Rectal smooth muscle tissue (tissue), 1 donor: ENCODE measurements at regions not wholly inside any gene's neighbourhood (a gene's known extent, or its start where the extent isn't known, plus 50 kb on each side); places are given as distances from the start of the nearest gene placed in this dataset.

Experiments
- H3K27ac ChIP-seq: one replicate; pipeline ENCODE4 v1.7.0; 2013; ENCODE audit warnings: low read depth, low read length, inconsistent platforms
- H3K27me3 ChIP-seq: one replicate; pipeline ENCODE4 v1.7.0; 2013; ENCODE audit warnings: low read length; ENCODE audit not compliant: control insufficient read depth, insufficient read depth
- H3K36me3 ChIP-seq: one replicate; pipeline ENCODE4 v1.7.0; 2013; ENCODE audit warnings: low read length; ENCODE audit not compliant: control insufficient read depth, insufficient read depth
- H3K4me1 ChIP-seq: one replicate; pipeline ENCODE4 v1.7.0; 2013; ENCODE audit warnings: low read length; ENCODE audit not compliant: control insufficient read depth, insufficient read depth
- H3K4me3 ChIP-seq: one replicate; pipeline ENCODE4 v1.7.0; 2013; ENCODE audit warnings: low read length
- H3K9ac ChIP-seq: one replicate; pipeline ENCODE4 v1.7.0; 2013; ENCODE audit warnings: low read length

GRCh38 chr13:108407495-108407894 is 138.0 kb downstream of the TNFSF13B start:
- Histone ChIP-seq H3K4me3 (no peak overlapping the region), H3K4me1 (no peaks in the 10 kb centered on the region), H3K9ac (no peak overlapping the region), H3K36me3 (no peaks in the 10 kb centered on the region), H3K27me3 (no peaks in the 10 kb centered on the region), H3K27ac (no peak overlapping the region)

GRCh38 chr13:108408672-108409071 is 139.2 kb downstream of the TNFSF13B start:
- H3K9ac ChIP-seq: no peak overlapping the region
- no peak overlapping the region for H3K4me3 ChIP-seq
- H3K27ac ChIP-seq: no peak overlapping the region
- H3K36me3 ChIP-seq: no peaks in the 10 kb centered on the region
- H3K27me3 ChIP-seq: no peaks in the 10 kb centered on the region
- H3K4me1 ChIP-seq: no peaks in the 10 kb centered on the region

- H3K27ac ChIP-seq: no peak overlapping the region
- H3K4me3 ChIP-seq: no peak overlapping the region
Measured at GRCh38 chr13:108409730-108410129, 140.2 kb downstream of the TNFSF13B start.

GRCh38 chr13:108419768-108420167 is 150.2 kb downstream of the TNFSF13B start:
- H3K4me1 ChIP-seq: no peaks in the 10 kb centered on the region
- H3K4me3 ChIP-seq: no peak overlapping the region
- H3K9ac ChIP-seq: no peak overlapping the region
- H3K36me3 ChIP-seq: no peaks in the 10 kb centered on the region
- H3K27me3 ChIP-seq: no peaks in the 10 kb centered on the region
- no peak overlapping the region for H3K27ac ChIP-seq

More at GRCh38 chr13:108409730-108410129, 140.2 kb downstream of the TNFSF13B start:
- no peaks in the 10 kb centered on the region for H3K36me3 ChIP-seq
- no peaks in the 10 kb centered on the region for H3K4me1 ChIP-seq
- no peaks in the 10 kb centered on the region for H3K27me3 ChIP-seq
- H3K9ac ChIP-seq: no peak overlapping the region

- Histone ChIP-seq H3K4me3 (no peak overlapping the region), H3K36me3 (no peaks in the 10 kb centered on the region), H3K27ac (no peak overlapping the region), H3K27me3 (no peaks in the 10 kb centered on the region), H3K9ac (no peak overlapping the region), H3K4me1 (no peaks in the 10 kb centered on the region)
Measured at GRCh38 chr13:108425056-108425455, 155.5 kb downstream of the TNFSF13B start.

- no peaks in the 10 kb centered on the region for H3K4me1 ChIP-seq
Measured at GRCh38 chr13:108426893-108427292, 157.4 kb downstream of the TNFSF13B start.

GRCh38 chr13:108427355-108427754 is 157.8 kb downstream of the TNFSF13B start:
- H3K27me3 ChIP-seq: no peaks in the 10 kb centered on the region
- H3K9ac ChIP-seq: no peak overlapping the region
- H3K36me3 ChIP-seq: no peaks in the 10 kb centered on the region
- H3K27ac ChIP-seq: no peak overlapping the region
- H3K4me3 ChIP-seq: no peak overlapping the region
- no peaks in the 10 kb centered on the region for H3K4me1 ChIP-seq

More at GRCh38 chr13:108426893-108427292, 157.4 kb downstream of the TNFSF13B start:
- no peaks in the 10 kb centered on the region for H3K36me3 ChIP-seq
- H3K27me3 ChIP-seq: no peaks in the 10 kb centered on the region
- no peak overlapping the region for H3K4me3 ChIP-seq
- no peak overlapping the region for H3K9ac ChIP-seq
- H3K27ac ChIP-seq: no peak overlapping the region

- Histone ChIP-seq H3K27me3 (no peaks in the 10 kb centered on the region), H3K27ac (no peak overlapping the region), H3K9ac (no peak overlapping the region), H3K36me3 (no peaks in the 10 kb centered on the region), H3K4me1 (no peaks in the 10 kb centered on the region), H3K4me3 (no peak overlapping the region)
Measured at GRCh38 chr13:108428691-108429090, 159.2 kb downstream of the TNFSF13B start.

- no peak overlapping the region for H3K27ac ChIP-seq
- H3K9ac ChIP-seq: no peak overlapping the region
- H3K27me3 ChIP-seq: no peaks in the 10 kb centered on the region
- no peaks in the 10 kb centered on the region for H3K4me1 ChIP-seq
- H3K36me3 ChIP-seq: no peaks in the 10 kb centered on the region
- no peak overlapping the region for H3K4me3 ChIP-seq
Measured at GRCh38 chr13:108433976-108434755, 164.6 kb downstream of the TNFSF13B start.

GRCh38 chr13:108435393-108436149 is 166.1 kb downstream of the TNFSF13B start:
- Histone ChIP-seq H3K4me3 (no peak overlapping the region), H3K9ac (no peak overlapping the region), H3K27ac (no peak overlapping the region), H3K36me3 (no peaks in the 10 kb centered on the region), H3K27me3 (no peaks in the 10 kb centered on the region), H3K4me1 (no peaks in the 10 kb centered on the region)

GRCh38 chr13:108437496-108437895 is 168.0 kb downstream of the TNFSF13B start:
- Histone ChIP-seq H3K27me3 (no peaks in the 10 kb centered on the region), H3K27ac (no peak overlapping the region), H3K9ac (no peak overlapping the region), H3K4me3 (no peak overlapping the region), H3K4me1 (no peaks in the 10 kb centered on the region), H3K36me3 (no peaks in the 10 kb centered on the region)

- no peaks in the 10 kb centered on the region for H3K4me1 ChIP-seq
- no peak overlapping the region for H3K27ac ChIP-seq
- no peaks in the 10 kb centered on the region for H3K27me3 ChIP-seq
- no peak overlapping the region for H3K9ac ChIP-seq
- H3K36me3 ChIP-seq: no peaks in the 10 kb centered on the region
- no peak overlapping the region for H3K4me3 ChIP-seq
Measured at GRCh38 chr13:108439556-108439955, 170.0 kb downstream of the TNFSF13B start.
